ENCODE measurements at regions not wholly inside any gene's neighbourhood (a gene's known extent, or its start where the extent isn't known, plus 50 kb on each side); places are given as distances from the start of the nearest gene placed in this dataset.

GRCh38 chr1:50358962-50359361 is 64.3 kb downstream of the DMRTA2 start:
- no peak for TF ChIP-seq CTCF (IDR thresholded peaks at IDR 0.05)
- TF ChIP-seq POLR2AphosphoS5 (IDR thresholded peaks at IDR 0.05): no peak
- TF ChIP-seq POLR2A (IDR thresholded peaks at IDR 0.05): no peak
- TF ChIP-seq EP300 (IDR thresholded peaks at IDR 0.05): no peak

Data from suprapubic skin (tissue), 4 donors.